Fibroblast of skin of left biceps (primary cell): ENCODE measurements at regions not wholly inside any gene's neighbourhood (a gene's known extent, or its start where the extent isn't known, plus 50 kb on each side); places are given as distances from the start of the nearest gene placed in this dataset.

Source experiments
- DNase-seq, 2 experiments: peaks; one replicate each; pipeline ENCODE4 v3.0.0-alpha.2; 2013; ENCODE audit warnings: low read depth in 2 of 2

- no peak for DNase-seq
These were observed 333.4 kb upstream of the CHD6 start for GRCh38 chr20:41951615-41952014.

GRCh38 chr20:41939659-41940058, 321.5 kb upstream of the CHD6 start:
- DNase-seq, result no peak

DNA sequence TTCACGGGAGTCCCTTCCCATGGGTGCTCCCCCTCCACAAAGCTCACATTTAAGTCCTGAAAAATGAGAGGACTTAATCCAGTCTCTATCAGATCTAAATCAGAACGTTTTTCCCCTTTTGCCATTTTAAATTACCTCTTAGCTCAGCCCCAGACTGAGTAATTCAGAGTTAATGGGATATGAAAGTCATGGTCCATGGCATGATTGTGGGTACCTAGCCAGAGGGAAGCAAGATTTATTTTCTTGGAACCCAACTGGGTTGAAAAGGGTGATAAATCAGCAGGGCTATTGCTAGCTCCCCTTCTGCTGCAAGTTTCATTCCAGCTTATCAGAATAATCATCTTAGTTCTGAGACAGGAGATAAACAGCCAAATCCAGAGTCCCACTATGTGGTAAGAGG, 320.2 kb upstream of the CHD6 start:
- DNase-seq, result no peak

DNA sequence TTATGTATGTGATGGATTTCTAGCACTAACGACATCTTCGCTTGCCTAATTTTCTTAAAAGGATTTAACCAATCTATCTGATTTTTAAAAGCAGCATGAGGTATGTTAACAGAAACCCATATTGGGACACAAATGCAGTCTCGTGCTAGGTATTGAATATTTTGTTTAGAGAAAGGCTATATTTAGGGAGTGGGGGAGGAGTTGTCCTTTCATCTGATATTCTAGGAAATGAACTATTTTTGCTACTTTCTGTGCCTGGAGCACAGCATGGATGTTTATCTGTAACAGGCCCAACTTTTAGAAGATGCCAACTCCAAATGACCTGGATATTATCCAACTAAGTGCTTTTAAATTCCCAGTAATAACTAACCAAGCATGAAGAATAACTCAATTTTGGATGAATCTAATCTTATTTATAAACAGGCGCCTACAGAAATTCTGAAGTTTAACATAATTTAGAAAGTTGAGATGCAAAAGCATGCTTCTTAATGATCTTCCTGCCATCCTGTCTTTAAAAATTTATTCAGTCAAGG, 317.1 kb upstream of the CHD6 start:
- DNase-seq, result no peak

GRCh38 chr20:41932431-41932830, 314.3 kb upstream of the CHD6 start:
- no peak for DNase-seq

- no peak for DNase-seq
These were observed 309.5 kb upstream of the CHD6 start for GRCh38 chr20:41927655-41928054.

GRCh38 chr20:41927189-41927588, 309.0 kb upstream of the CHD6 start:
- DNase-seq, result no peak

- no peak for DNase-seq
These were observed 307.3 kb upstream of the CHD6 start for GRCh38 chr20:41925476-41925875.

- DNase-seq, result no peak
These were observed 305.4 kb upstream of the CHD6 start for GRCh38 chr20:41923624-41924023.

DNA sequence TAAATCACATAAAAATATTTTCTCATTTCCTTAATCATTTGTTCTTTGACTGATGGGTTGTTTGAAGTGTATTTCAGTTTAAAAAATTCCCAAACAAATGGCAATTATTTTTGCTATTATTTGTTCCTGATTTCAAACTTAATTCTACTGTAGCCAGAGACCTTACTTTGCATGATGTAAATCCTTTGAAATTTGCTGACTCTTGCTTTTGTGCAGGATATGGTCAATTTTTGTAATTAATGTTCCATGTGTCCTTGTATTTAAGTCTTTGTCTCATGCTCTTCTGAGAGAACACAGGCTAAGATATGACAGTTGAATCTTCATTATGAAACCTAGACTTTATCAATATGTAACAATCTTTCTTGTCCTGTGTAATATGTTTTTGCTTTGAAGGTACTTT, 295.0 kb upstream of the CHD6 start:
- DNase-seq, result no peak

DNA sequence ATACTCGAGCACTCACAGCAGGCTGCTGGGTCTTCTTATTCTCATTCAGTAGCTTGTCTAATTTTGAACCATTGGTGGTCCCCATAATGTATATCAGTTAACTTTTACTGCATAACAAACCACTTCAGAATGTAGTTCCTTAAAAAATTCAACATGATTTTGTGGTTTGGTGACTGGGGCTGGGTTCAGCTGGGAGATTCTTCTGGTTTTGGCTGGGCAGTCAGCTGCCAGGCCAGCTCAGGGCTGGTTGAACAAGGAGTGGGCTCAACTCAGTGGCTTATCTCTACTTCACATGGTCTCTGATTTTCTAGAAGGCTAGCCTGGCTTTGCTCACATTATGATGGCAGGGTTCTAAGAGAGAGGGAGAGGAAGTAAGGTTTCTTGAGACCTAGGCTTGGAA, 292.4 kb upstream of the CHD6 start:
- no peak for DNase-seq

- no peak for DNase-seq
These were observed 287.0 kb upstream of the CHD6 start for GRCh38 chr20:41905199-41905598.

GRCh38 chr20:41903586-41903985, 285.4 kb upstream of the CHD6 start:
- DNase-seq, result no peak

- no peak for DNase-seq
These were observed 284.2 kb upstream of the CHD6 start for GRCh38 chr20:41902346-41902745.

DNA sequence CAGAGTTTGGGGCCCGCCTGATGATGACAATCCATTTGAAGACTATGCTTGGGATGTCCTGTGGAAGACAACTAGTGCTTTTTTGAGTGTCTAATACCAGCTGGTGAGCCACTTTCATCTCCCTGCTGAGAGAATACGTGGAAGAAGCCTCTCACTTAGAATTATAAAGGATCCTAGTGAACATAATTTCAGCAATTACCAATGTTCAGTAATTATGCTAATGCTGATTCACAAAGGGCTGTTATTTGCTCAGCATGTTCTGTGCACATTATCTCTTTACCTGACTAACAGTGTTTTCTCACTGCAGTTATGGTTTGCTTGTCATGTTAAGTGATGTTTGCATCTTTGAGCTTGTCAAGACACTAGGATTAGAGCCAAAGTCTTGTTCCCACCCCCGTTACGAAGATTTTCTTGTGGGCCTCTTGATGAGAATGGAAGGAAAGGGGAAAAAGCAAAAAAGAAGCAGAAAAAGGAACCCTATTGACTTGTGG, 282.1 kb upstream of the CHD6 start:
- no peak for DNase-seq

DNA sequence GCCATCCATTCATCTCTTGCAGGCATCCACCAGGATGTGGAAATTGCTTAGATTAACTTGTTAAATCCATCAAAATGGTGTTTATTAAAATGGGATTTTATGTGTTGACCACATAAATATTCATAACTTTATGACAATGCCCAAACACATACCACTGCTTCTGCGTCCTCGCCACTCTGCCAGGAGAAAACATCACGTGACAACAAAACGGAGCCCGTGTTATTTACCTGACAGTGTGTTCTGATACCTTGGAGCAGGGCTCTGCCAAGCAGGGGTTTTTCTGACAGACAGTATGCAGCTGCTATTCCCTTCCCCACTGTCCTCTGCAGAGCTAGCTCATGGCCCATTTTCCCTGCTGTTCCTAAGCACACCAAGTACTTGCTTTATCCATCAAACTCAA, 279.5 kb upstream of the CHD6 start:
- DNase-seq, result no peak

- no peak for DNase-seq
These were observed 277.3 kb upstream of the CHD6 start for GRCh38 chr20:41895241-41896032.

DNA sequence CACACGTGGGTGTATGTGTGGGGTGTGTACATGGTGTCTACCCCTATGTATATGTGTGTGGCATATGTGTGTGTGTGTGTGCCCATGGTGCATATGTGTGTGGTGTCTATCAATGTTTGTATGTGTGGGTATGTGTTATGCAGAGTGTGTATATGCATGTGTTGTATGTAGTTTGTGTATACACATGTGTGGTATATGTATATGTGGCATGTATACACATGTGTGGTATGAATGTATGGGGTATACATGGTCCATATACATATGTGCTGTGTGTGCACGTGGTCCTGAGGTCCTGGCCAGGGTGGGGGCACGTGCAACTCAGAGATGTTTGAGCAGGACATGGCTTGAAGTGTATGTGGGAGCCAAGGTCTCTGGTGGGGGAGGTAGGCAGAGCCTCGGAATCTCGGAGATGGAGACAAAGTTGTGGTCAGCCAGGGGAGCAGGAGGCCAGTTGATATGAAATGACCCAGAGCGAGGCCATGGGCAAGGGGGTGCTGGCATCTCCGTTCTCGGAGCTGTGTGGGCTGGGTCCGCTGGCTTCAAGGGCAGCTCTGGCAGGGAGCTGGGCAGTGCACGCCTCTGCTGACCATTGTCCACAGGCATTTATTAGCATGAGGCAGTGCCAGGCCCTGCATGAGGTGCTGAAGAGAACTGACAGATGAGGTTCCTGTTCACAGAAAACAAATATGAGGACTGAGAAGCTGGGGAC, 276.2 kb upstream of the CHD6 start:
- no peak for DNase-seq

DNA sequence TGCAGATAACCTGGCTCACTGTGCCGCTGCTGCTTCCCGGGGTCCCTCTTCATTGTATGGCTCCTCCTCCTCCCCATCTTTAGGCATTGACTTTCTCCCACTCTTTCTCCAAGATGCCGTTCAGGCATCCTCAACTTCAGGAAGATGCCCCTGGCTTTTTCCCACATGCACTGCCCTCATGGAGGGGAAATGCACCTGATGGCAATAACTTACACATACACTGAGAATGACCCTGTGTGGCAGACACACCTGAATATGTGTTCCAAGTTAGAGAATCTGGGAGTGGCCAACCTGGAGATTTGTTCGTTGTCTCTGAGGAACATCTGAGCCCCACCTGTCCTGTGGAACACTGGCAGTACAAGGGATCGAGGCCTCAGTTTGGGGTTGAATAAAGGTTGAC, 273.9 kb upstream of the CHD6 start:
- no peak for DNase-seq

DNA sequence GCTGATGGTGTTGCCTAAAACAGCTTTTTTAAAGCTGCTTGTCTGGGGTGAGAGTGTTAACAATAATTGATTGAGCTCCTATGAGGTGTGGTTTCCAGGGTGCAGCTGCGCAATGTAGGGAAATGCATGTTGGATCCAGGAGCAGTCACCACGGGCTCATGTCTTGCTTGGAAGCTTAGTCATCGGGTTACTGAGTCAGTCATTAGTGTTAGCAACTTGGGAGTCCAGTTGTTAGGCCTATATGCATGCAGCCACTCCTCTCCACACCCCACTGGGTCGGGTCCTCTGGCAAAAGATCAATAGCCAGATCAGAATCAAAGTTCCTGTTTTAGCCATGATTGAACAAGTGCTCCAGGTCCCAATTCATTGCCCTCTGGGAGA, 271.7 kb upstream of the CHD6 start:
- no peak for DNase-seq

DNA sequence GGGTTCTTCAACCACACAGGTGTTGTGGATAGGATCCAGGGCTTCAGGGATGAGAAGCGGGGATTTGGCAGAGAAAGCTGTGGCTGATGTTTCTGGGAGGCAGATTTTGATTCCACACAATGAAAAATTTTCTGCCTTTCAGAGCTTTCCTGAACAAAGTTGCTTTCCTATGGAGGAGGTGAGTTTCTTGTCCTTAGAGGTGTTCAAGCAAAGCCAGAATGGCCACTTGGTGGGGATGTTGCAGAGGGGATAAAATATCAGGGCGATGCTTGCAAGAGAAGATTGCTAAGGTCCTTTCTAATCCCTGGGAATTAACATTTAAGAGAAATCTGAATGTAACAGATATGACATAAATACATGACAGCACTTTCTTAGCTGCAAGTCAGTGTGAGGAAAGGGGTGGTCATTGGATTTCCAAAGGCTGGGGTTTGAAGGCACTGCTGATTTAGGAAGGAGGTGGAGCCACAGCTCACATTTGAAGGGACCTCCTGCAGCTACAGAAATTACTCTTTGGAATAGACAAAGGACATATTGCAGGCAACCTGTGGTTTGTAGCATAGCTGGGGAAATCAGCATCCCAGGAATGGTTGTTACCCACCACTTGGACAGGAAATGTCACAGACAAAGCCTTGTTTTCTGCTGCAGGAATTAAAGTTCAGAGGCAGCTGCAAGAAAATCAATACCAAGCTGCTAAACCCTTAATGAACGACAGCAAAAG, 271.1 kb upstream of the CHD6 start:
- no peak for DNase-seq

- DNase-seq, result no peak
These were observed 270.3 kb upstream of the CHD6 start for GRCh38 chr20:41888434-41888833.
